Activated T-cell treated with anti-CD3 and anti-CD28 coated beads, Interleukin-2, amount 50 U/mL, for 4 hours (primary cell): ENCODE measurements at regions not wholly inside any gene's neighbourhood (a gene's known extent, or its start where the extent isn't known, plus 50 kb on each side); places are given as distances from the start of the nearest gene placed in this dataset.
"Not testable (repeated sequence)": the region's sequence is repeated elsewhere in the genome, so short reads cannot be mapped to it uniquely, and the experiment has no call there.

Experiments
- ATAC-seq, 2 donors: fragments of 200-7000 bp; cut with Tn5 transposase; one replicate each; pipeline ENCODE4 v1.10.0; 2021
- DNase-seq: peaks from one replicate; pipeline ENCODE4 v3.0.0-alpha.2; 2020
- H3K27me3 Mint-ChIP-seq: one replicate; pipeline ENCODE4 v1.8.0; 2021; ENCODE audit warnings: low read depth, mixed read lengths
- H3K36me3 Mint-ChIP-seq: one replicate; pipeline ENCODE4 v1.8.0; 2022; ENCODE audit warnings: mixed read lengths; ENCODE audit not compliant: insufficient read depth
- H3K4me1 Mint-ChIP-seq: one replicate; pipeline ENCODE4 v1.8.0; 2021; ENCODE audit warnings: low read depth, mixed read lengths
- H3K4me3 Mint-ChIP-seq: one replicate; pipeline ENCODE4 v1.8.0; 2021; ENCODE audit warnings: mild to moderate bottlenecking, moderate library complexity, mixed read lengths
- H3K9me3 Mint-ChIP-seq: one replicate; pipeline ENCODE4 v1.8.0; 2021; ENCODE audit warnings: mixed read lengths

- Mint-ChIP-seq H3K4me3 (no peak overlapping the region), H3K27me3 (no peaks in the 10 kb centered on the region), H3K4me1 (peaks cover 8% of the 10 kb centered on the region), H3K36me3 (no peaks in the 10 kb centered on the region), H3K9me3 (no peaks in the 10 kb centered on the region)
- no peak for DNase-seq
- no peak for ATAC-seq
Measured at GRCh38 chr12:131527736-131528135, 183.2 kb upstream of the SFSWAP start.

GRCh38 chr12:131528144-131528543 is 182.7 kb upstream of the SFSWAP start:
- H3K4me3 Mint-ChIP-seq, result no peak overlapping the region
- H3K36me3 Mint-ChIP-seq, result no peaks in the 10 kb centered on the region
- DNase-seq (no peak), ATAC-seq (no peak)
- H3K4me1 Mint-ChIP-seq, result peaks cover 8% of the 10 kb centered on the region
- no peaks in the 10 kb centered on the region for H3K27me3 Mint-ChIP-seq
- no peaks in the 10 kb centered on the region for H3K9me3 Mint-ChIP-seq

- Mint-ChIP-seq H3K9me3 (no peaks in the 10 kb centered on the region), H3K36me3 (no peaks in the 10 kb centered on the region), H3K27me3 (no peaks in the 10 kb centered on the region), H3K4me1 (peaks cover 8% of the 10 kb centered on the region), H3K4me3 (no peak overlapping the region)
- ATAC-seq (no peak), DNase-seq (no peak)
Measured at GRCh38 chr12:131528667-131529066, 182.2 kb upstream of the SFSWAP start.

GRCh38 chr12:131529196-131530040 is 181.5 kb upstream of the SFSWAP start:
- DNase-seq (no peak), ATAC-seq (no peak)
- Mint-ChIP-seq H3K4me1 (peaks cover 8% of the 10 kb centered on the region), H3K36me3 (no peaks in the 10 kb centered on the region), H3K4me3 (no peak overlapping the region), H3K9me3 (no peaks in the 10 kb centered on the region), H3K27me3 (no peaks in the 10 kb centered on the region)

- no peaks in the 10 kb centered on the region for H3K9me3 Mint-ChIP-seq
- H3K27me3 Mint-ChIP-seq, result no peaks in the 10 kb centered on the region
- H3K4me3 Mint-ChIP-seq, result no peak overlapping the region
- no peaks in the 10 kb centered on the region for H3K36me3 Mint-ChIP-seq
- ATAC-seq (no peak), DNase-seq (no peak)
- peaks cover 8% of the 10 kb centered on the region for H3K4me1 Mint-ChIP-seq
Measured at GRCh38 chr12:131530041-131530332, 180.9 kb upstream of the SFSWAP start.

- H3K4me1 Mint-ChIP-seq, result peaks cover 8% of the 10 kb centered on the region
- H3K4me3 Mint-ChIP-seq, result no peak overlapping the region
- ATAC-seq (no peak), DNase-seq (no peak)
- no peaks in the 10 kb centered on the region for H3K36me3 Mint-ChIP-seq
- no peaks in the 10 kb centered on the region for H3K9me3 Mint-ChIP-seq
- H3K27me3 Mint-ChIP-seq, result no peaks in the 10 kb centered on the region
Measured at GRCh38 chr12:131530422-131530821, 180.5 kb upstream of the SFSWAP start.

GRCh38 chr12:131533139-131533538 is 177.8 kb upstream of the SFSWAP start:
- H3K9me3 Mint-ChIP-seq, result no peaks in the 10 kb centered on the region

GRCh38 chr12:131535779-131536178 is 175.1 kb upstream of the SFSWAP start:
- no peaks in the 10 kb centered on the region for H3K36me3 Mint-ChIP-seq
- ATAC-seq, result no peak
- no peak for DNase-seq
- no peak overlapping the region for H3K4me3 Mint-ChIP-seq
- H3K4me1 Mint-ChIP-seq, result peaks cover 18% of the 10 kb centered on the region
- H3K9me3 Mint-ChIP-seq, result no peaks in the 10 kb centered on the region
- no peaks in the 10 kb centered on the region for H3K27me3 Mint-ChIP-seq

More at GRCh38 chr12:131533139-131533538, 177.8 kb upstream of the SFSWAP start:
- Mint-ChIP-seq H3K36me3 (no peaks in the 10 kb centered on the region), H3K4me1 (peaks cover 21% of the 10 kb centered on the region), H3K4me3 (no peak overlapping the region), H3K27me3 (no peaks in the 10 kb centered on the region)
- no peak for DNase-seq
- ATAC-seq, result no peak

- no peaks in the 10 kb centered on the region for H3K27me3 Mint-ChIP-seq
- no peaks in the 10 kb centered on the region for H3K36me3 Mint-ChIP-seq
- H3K4me1 Mint-ChIP-seq, result peaks cover 16% of the 10 kb centered on the region
- DNase-seq (no peak), ATAC-seq (peak; percentile 86 to 87)
- no peak overlapping the region for H3K4me3 Mint-ChIP-seq
- no peaks in the 10 kb centered on the region for H3K9me3 Mint-ChIP-seq
Measured at GRCh38 chr12:131536337-131536736, 174.6 kb upstream of the SFSWAP start.

GRCh38 chr12:131536766-131537165 is 174.1 kb upstream of the SFSWAP start:
- Mint-ChIP-seq H3K4me3 (no peak overlapping the region), H3K36me3 (no peaks in the 10 kb centered on the region)

GRCh38 chr12:131537267-131537958 is 173.5 kb upstream of the SFSWAP start:
- DNase-seq, result no peak
- H3K36me3 Mint-ChIP-seq, result no peaks in the 10 kb centered on the region
- no peak overlapping the region for H3K4me3 Mint-ChIP-seq
- peaks cover 15% of the 10 kb centered on the region for H3K4me1 Mint-ChIP-seq
- no peaks in the 10 kb centered on the region for H3K9me3 Mint-ChIP-seq
- no peaks in the 10 kb centered on the region for H3K27me3 Mint-ChIP-seq
- no peak for ATAC-seq

More at GRCh38 chr12:131536766-131537165, 174.1 kb upstream of the SFSWAP start:
- H3K27me3 Mint-ChIP-seq, result no peaks in the 10 kb centered on the region
- H3K4me1 Mint-ChIP-seq, result peaks cover 15% of the 10 kb centered on the region
- no peaks in the 10 kb centered on the region for H3K9me3 Mint-ChIP-seq
- ATAC-seq (no peak), DNase-seq (no peak)

- H3K9me3 Mint-ChIP-seq, result no peaks in the 10 kb centered on the region
- peaks cover 15% of the 10 kb centered on the region for H3K4me1 Mint-ChIP-seq
- DNase-seq, result no peak
- H3K27me3 Mint-ChIP-seq, result peaks cover 4% of the 10 kb centered on the region
- H3K36me3 Mint-ChIP-seq, result no peaks in the 10 kb centered on the region
- H3K4me3 Mint-ChIP-seq, result no peak overlapping the region
- ATAC-seq, result no peak
Measured at GRCh38 chr12:131539381-131539780, 171.5 kb upstream of the SFSWAP start.

GRCh38 chr12:131540138-131540623 is 170.7 kb upstream of the SFSWAP start:
- DNase-seq (no peak), ATAC-seq (no peak)
- Mint-ChIP-seq H3K36me3 (no peaks in the 10 kb centered on the region), H3K4me1 (peaks cover 15% of the 10 kb centered on the region), H3K9me3 (no peaks in the 10 kb centered on the region), H3K4me3 (no peak overlapping the region), H3K27me3 (peaks cover 4% of the 10 kb centered on the region)

GRCh38 chr12:131541512-131541911 is 169.4 kb upstream of the SFSWAP start:
- ATAC-seq, result peak; percentile 41 to 53
- H3K4me1 Mint-ChIP-seq, H3K36me3 Mint-ChIP-seq, H3K9me3 Mint-ChIP-seq, H3K4me3 Mint-ChIP-seq, DNase-seq, H3K27me3 Mint-ChIP-seq: not testable (repeated sequence)

- ATAC-seq (no peak), DNase-seq (no peak)
- no peaks in the 10 kb centered on the region for H3K36me3 Mint-ChIP-seq
- H3K4me3 Mint-ChIP-seq, result no peak overlapping the region
- no peaks in the 10 kb centered on the region for H3K9me3 Mint-ChIP-seq
- peaks cover 3% of the 10 kb centered on the region for H3K4me1 Mint-ChIP-seq
- peaks cover 7% of the 10 kb centered on the region for H3K27me3 Mint-ChIP-seq
Measured at GRCh38 chr12:131542351-131542750, 168.5 kb upstream of the SFSWAP start.
